Ecto neural progenitor cell (in vitro differentiated cells): ENCODE measurements at regions not wholly inside any gene's neighbourhood (a gene's known extent, or its start where the extent isn't known, plus 50 kb on each side); places are given as distances from the start of the nearest gene placed in this dataset.

ENCODE experiments used
- DNase-seq: peaks from one replicate; pipeline ENCODE4 v3.0.0-alpha.2; 2018; ENCODE audit warnings: low spot score

GRCh38 chr1:163745204-163745603 lies 423.4 kb downstream of the NUF2 start:
- DNase-seq = no peak

- DNase-seq = no peak
Observed at GRCh38 chr1:163747261-163747660, 425.5 kb downstream of the NUF2 start.

GRCh38 chr1:163747855-163748254 lies 426.1 kb downstream of the NUF2 start:
- no peak for DNase-seq

GRCh38 chr1:163758977-163759670 lies 437.4 kb downstream of the NUF2 start:
- DNase-seq = no peak

- DNase-seq = no peak
Observed at GRCh38 chr1:163761898-163762297, 440.1 kb downstream of the NUF2 start.

GRCh38 chr1:163766257-163766918 lies 444.6 kb downstream of the NUF2 start:
- no peak for DNase-seq

GRCh38 chr1:163768576-163768975 lies 446.8 kb downstream of the NUF2 start:
- no peak for DNase-seq

- no peak for DNase-seq
Observed at GRCh38 chr1:163770265-163770664, 448.5 kb downstream of the NUF2 start.

- no peak for DNase-seq
Observed at GRCh38 chr1:163771637-163772036, 449.9 kb downstream of the NUF2 start.

- DNase-seq = no peak
Observed at GRCh38 chr1:163772246-163772645, 450.5 kb downstream of the NUF2 start.

GRCh38 chr1:163773396-163773795 lies 451.6 kb downstream of the NUF2 start:
- DNase-seq = no peak

GRCh38 chr1:163774401-163774945 lies 452.7 kb downstream of the NUF2 start:
- no peak for DNase-seq

GRCh38 chr1:163774978-163775620 lies 453.3 kb downstream of the NUF2 start:
- no peak for DNase-seq

- DNase-seq = no peak
Observed at GRCh38 chr1:163777205-163777604, 455.5 kb downstream of the NUF2 start.

GRCh38 chr1:163781146-163781545 lies 459.4 kb downstream of the NUF2 start:
- DNase-seq = no peak

GRCh38 chr1:163785868-163786405 lies 464.2 kb downstream of the NUF2 start:
- DNase-seq = no peak

- DNase-seq = no peak
Observed at GRCh38 chr1:163789911-163790310, 468.2 kb downstream of the NUF2 start.

- no peak for DNase-seq
Observed at GRCh38 chr1:163794551-163794950, 472.8 kb downstream of the NUF2 start.

GRCh38 chr1:163796394-163796821 lies 474.7 kb downstream of the NUF2 start:
- no peak for DNase-seq

- no peak for DNase-seq
Observed at GRCh38 chr1:163797816-163798215, 476.1 kb downstream of the NUF2 start.

- no peak for DNase-seq
Observed at GRCh38 chr1:163799190-163799805, 477.5 kb downstream of the NUF2 start.

- DNase-seq = no peak
Observed at GRCh38 chr1:163807331-163808049, 485.7 kb downstream of the NUF2 start.
